Prostate gland (tissue), 2 donors: ENCODE measurements at regions not wholly inside any gene's neighbourhood (a gene's known extent, or its start where the extent isn't known, plus 50 kb on each side); places are given as distances from the start of the nearest gene placed in this dataset.

Experiments
- CTCF ChIP-seq, 4 experiments: fragments of 200-600 bp in 2 of 4; fragments of 450-650 bp in 2 of 4; sonication (generic) in 2 of 4; IDR thresholded peaks; 1 replicate in 3 of 4; 2 replicates in 1 of 4; pipeline ENCODE4 v1.5.1; 2016 to 2019; ENCODE audit warnings: antibody characterized with exemption in 4 of 4, mild to moderate bottlenecking in 2 of 4, moderate library complexity in 2 of 4
- POLR2A ChIP-seq: fragments of 450-650 bp; IDR thresholded peaks from one replicate; pipeline ENCODE4 v1.6.1; 2016; ENCODE audit warnings: antibody characterized with exemption, mild to moderate bottlenecking
- POLR2AphosphoS5 ChIP-seq: sonication (generic); formaldehyde crosslinking; IDR thresholded peaks from one replicate; pipeline ENCODE4 v1.6.1; 2017; ENCODE audit warnings: antibody characterized with exemption

- no peak for TF ChIP-seq CTCF (IDR thresholded peaks at IDR 0.05)
- no peak for TF ChIP-seq POLR2AphosphoS5
- TF ChIP-seq POLR2A = no peak
Measured at GRCh38 chr6:93567164-93567563, 147.8 kb upstream of the EPHA7 start.
